ENCODE measurements at regions not wholly inside any gene's neighbourhood (a gene's known extent, or its start where the extent isn't known, plus 50 kb on each side); places are given as distances from the start of the nearest gene placed in this dataset.

GRCh38 chr21:27043377-27043776 is 76.5 kb upstream of the ADAMTS5 start:
- 96% methylated on average over 1 of the region's 1 CpG for WGBS
- Histone ChIP-seq H3K9me3 (no peaks in the 10 kb centered on the region), H3K4me1 (peaks cover 14% of the 10 kb centered on the region), H3K4me3 (no peak overlapping the region), H3K36me3 (no peaks in the 10 kb centered on the region), H3K27ac (no peak overlapping the region), H3K27me3 (no peaks in the 10 kb centered on the region)
- DNase-seq (ENCODE audit: low spot score in 2 of 2) = no peak
- TF ChIP-seq, protein P1, sequence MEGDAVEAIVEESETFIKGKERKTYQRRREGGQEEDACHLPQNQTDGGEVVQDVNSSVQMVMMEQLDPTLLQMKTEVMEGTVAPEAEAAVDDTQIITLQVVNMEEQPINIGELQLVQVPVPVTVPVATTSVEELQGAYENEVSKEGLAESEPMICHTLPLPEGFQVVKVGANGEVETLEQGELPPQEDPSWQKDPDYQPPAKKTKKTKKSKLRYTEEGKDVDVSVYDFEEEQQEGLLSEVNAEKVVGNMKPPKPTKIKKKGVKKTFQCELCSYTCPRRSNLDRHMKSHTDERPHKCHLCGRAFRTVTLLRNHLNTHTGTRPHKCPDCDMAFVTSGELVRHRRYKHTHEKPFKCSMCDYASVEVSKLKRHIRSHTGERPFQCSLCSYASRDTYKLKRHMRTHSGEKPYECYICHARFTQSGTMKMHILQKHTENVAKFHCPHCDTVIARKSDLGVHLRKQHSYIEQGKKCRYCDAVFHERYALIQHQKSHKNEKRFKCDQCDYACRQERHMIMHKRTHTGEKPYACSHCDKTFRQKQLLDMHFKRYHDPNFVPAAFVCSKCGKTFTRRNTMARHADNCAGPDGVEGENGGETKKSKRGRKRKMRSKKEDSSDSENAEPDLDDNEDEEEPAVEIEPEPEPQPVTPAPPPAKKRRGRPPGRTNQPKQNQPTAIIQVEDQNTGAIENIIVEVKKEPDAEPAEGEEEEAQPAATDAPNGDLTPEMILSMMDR (IDR thresholded peaks at IDR 0.05) = no peak
- TF ChIP-seq POLR2A (IDR thresholded peaks at IDR 0.05) (no peak), EP300 (IDR thresholded peaks at IDR 0.05) (no peak), POLR2AphosphoS5 (IDR thresholded peaks at IDR 0.05) (no peak)

DNA sequence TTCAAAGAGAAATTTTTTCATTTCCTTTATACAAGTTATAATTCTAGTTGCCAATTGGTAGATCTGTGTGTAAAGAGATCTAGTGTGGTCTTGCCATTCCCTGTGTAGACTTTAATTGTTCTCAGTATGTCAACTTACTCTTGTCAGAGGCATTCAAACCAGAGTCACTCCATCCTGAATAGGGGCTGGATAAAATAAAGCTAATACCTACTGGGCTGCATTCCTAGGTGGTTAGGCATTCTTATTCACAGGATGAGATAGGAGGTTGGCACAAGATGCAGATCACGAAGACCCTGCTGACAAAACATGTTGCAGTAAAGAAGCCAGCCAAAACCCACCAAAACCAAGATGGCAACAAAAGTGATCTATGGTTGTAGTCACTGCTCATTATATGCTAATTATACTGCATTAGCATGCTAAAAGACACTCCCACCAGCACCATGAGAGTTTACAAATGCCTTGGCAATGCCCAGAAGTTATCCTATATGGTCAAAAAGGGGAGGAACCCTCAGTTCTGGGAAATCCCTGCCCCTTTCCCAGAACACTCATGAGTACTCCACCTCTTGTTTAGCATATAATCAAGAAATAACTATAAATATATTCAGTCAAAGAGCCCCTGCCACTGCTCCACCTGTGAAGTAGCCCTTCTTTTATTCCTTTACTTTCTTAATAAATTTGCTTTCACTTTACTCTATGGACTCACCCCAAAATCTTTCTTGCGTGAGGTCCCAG is 74.0 kb upstream of the ADAMTS5 start:
- 83% methylated on average over 2 of the region's 2 CpGs for WGBS
- no peaks in the 10 kb centered on the region for H3K9me3 ChIP-seq

DNA sequence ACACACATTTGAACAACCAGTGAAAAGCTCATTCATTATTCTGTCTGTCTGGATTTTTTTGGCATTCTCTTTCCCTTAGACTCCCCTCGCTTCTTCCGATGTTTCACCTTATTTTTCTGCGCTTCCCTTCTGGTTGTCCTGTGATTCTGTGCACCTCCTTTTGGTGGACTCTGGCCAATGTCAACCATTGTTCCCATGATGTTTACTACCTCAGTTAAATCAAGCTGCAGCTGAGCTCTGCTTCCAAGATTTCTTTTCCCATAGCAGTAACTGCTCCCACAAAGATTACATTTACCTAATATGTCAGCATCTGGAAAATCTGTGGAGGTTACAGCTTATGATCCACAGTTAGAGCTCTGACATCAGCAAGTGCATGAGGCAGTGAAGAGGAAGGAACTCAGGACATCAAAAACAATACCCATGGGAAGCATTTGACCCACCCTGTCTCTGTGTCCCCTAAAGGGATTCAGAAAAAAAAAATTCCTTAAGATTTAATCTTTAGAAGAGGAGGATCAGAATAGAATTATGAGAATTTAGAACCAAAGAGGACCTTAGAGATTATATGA is 69.9 kb upstream of the ADAMTS5 start:
- H3K4me1 ChIP-seq = no peaks in the 10 kb centered on the region
- H3K27ac ChIP-seq = no peak overlapping the region
- no peaks in the 10 kb centered on the region for H3K27me3 ChIP-seq
- H3K9me3 ChIP-seq = no peaks in the 10 kb centered on the region
- no peak overlapping the region for H3K4me3 ChIP-seq
- 88% methylated on average over 3 of the region's 3 CpGs for WGBS
- DNase-seq (ENCODE audit: low spot score in 2 of 2) = no peak
- TF ChIP-seq, protein P1 (IDR thresholded peaks at IDR 0.05) = no peak
- TF ChIP-seq EP300 (IDR thresholded peaks at IDR 0.05) = no peak
- TF ChIP-seq POLR2AphosphoS5 (IDR thresholded peaks at IDR 0.05) = no peak
- no peaks in the 10 kb centered on the region for H3K36me3 ChIP-seq

More for the DNA sequence above, 74.0 kb upstream of the ADAMTS5 start:
- H3K36me3 ChIP-seq = no peaks in the 10 kb centered on the region
- H3K4me3 ChIP-seq = no peak overlapping the region
- H3K4me1 ChIP-seq = no peaks in the 10 kb centered on the region
- DNase-seq (ENCODE audit: low spot score in 2 of 2) = no peak
- no peaks in the 10 kb centered on the region for H3K27me3 ChIP-seq
- TF ChIP-seq, protein P1 (IDR thresholded peaks at IDR 0.05) = no peak
- no peak for TF ChIP-seq POLR2A (IDR thresholded peaks at IDR 0.05)
- TF ChIP-seq POLR2AphosphoS5 (IDR thresholded peaks at IDR 0.05) = no peak
- no peak for TF ChIP-seq EP300 (IDR thresholded peaks at IDR 0.05)
- no peak overlapping the region for H3K27ac ChIP-seq

GRCh38 chr21:27035791-27036190 is 68.9 kb upstream of the ADAMTS5 start:
- Histone ChIP-seq H3K27me3 (no peaks in the 10 kb centered on the region), H3K27ac (no peak overlapping the region), H3K4me3 (no peak overlapping the region), H3K9me3 (no peaks in the 10 kb centered on the region), H3K4me1 (no peaks in the 10 kb centered on the region), H3K36me3 (no peaks in the 10 kb centered on the region)
- DNase-seq (ENCODE audit: low spot score in 2 of 2) = no peak
- 57% methylated on average over 4 of the region's 4 CpGs for WGBS
- TF ChIP-seq POLR2A (IDR thresholded peaks at IDR 0.05) (no peak), POLR2AphosphoS5 (IDR thresholded peaks at IDR 0.05) (no peak), EP300 (IDR thresholded peaks at IDR 0.05) (no peak)
- TF ChIP-seq, protein P1 (IDR thresholded peaks at IDR 0.05) = no peak

- no peaks in the 10 kb centered on the region for H3K9me3 ChIP-seq
- 96% methylated on average over 1 of the region's 1 CpG for WGBS
Observed at GRCh38 chr21:27034796-27035195, 67.9 kb upstream of the ADAMTS5 start.

More at GRCh38 chr21:27034796-27035195, 67.9 kb upstream of the ADAMTS5 start:
- H3K27me3 ChIP-seq = no peaks in the 10 kb centered on the region
- H3K4me1 ChIP-seq = no peaks in the 10 kb centered on the region
- H3K27ac ChIP-seq = no peak overlapping the region
- TF ChIP-seq EP300 (IDR thresholded peaks at IDR 0.05) = no peak
- no peak for TF ChIP-seq POLR2A (IDR thresholded peaks at IDR 0.05)
- TF ChIP-seq, protein P1 (IDR thresholded peaks at IDR 0.05) = no peak
- no peak for TF ChIP-seq POLR2AphosphoS5 (IDR thresholded peaks at IDR 0.05)
- H3K4me3 ChIP-seq = no peak overlapping the region
- DNase-seq (ENCODE audit: low spot score in 2 of 2) = no peak
- H3K36me3 ChIP-seq = no peaks in the 10 kb centered on the region

Data from suprapubic skin (tissue), 4 donors.